ENCODE measurements at regions not wholly inside any gene's neighbourhood (a gene's known extent, or its start where the extent isn't known, plus 50 kb on each side); places are given as distances from the start of the nearest gene placed in this dataset.

DNA sequence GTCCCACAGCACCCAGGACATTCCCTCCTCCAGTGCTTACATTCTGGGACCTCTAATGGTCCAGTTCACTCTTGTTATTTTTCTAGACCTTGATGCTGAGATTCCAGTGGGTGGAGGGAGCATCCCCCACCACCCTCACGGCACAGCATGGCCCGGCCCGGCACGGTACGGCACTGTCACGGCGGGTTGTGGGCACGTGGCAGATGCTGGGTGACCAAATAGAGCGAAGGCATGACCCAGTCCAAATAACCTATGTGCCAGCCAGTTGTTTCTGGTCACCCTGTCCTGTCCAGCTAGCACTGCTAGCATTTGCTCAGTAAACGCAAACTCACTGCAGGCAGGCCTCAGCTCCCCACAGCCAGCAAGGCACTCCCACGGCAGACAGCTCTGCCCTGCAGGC lies 204.7 kb downstream of the ENGASE start:
- no peak overlapping the region for H2BK120ac ChIP-seq (ENCODE audit: low read depth, low read length, poor library complexity, severe bottlenecking)
- no peak overlapping the region for H3K4me3 Mint-ChIP-seq
- WGBS (ENCODE audit: extremely low coverage, insufficient read length, low lambda C conversion rate): no CpG with 5 or more reads among the region's 11 CpGs

More for the DNA sequence above, 204.7 kb downstream of the ENGASE start:
- no peak overlapping the region for H2AK5ac ChIP-seq (ENCODE audit: insufficient read length, low read length)
- H4K20me1 ChIP-seq (ENCODE audit: control insufficient read depth, insufficient read depth, insufficient read length): no peaks in the 10 kb centered on the region
- H3K4me2 ChIP-seq (ENCODE audit: insufficient read depth, insufficient read length, low read length): no peak overlapping the region
- no peak overlapping the region for H3K27ac ChIP-seq (ENCODE audit: insufficient read length, low read depth, low read length)
- no peak overlapping the region for H3K23ac ChIP-seq (ENCODE audit: insufficient read length, low read depth, low read length)
- H3K56ac ChIP-seq (ENCODE audit: insufficient read length, low read depth, low read length): no peak overlapping the region
- no peak overlapping the region for H3T11ph ChIP-seq (ENCODE audit: low read length)
- no peak overlapping the region; a peak in 1 of 7 replicates for H3K27ac Mint-ChIP-seq
- H3K9me3 Mint-ChIP-seq: no peaks in the 10 kb centered on the region; a peak in 1 of 5 replicates
- no peak overlapping the region for H3K18ac ChIP-seq (ENCODE audit: insufficient read length, low read depth, low read length)
- no peak overlapping the region for H3K9ac ChIP-seq (ENCODE audit: extremely low read depth, insufficient read length, low read length)
- TF ChIP-seq, protein P1, sequence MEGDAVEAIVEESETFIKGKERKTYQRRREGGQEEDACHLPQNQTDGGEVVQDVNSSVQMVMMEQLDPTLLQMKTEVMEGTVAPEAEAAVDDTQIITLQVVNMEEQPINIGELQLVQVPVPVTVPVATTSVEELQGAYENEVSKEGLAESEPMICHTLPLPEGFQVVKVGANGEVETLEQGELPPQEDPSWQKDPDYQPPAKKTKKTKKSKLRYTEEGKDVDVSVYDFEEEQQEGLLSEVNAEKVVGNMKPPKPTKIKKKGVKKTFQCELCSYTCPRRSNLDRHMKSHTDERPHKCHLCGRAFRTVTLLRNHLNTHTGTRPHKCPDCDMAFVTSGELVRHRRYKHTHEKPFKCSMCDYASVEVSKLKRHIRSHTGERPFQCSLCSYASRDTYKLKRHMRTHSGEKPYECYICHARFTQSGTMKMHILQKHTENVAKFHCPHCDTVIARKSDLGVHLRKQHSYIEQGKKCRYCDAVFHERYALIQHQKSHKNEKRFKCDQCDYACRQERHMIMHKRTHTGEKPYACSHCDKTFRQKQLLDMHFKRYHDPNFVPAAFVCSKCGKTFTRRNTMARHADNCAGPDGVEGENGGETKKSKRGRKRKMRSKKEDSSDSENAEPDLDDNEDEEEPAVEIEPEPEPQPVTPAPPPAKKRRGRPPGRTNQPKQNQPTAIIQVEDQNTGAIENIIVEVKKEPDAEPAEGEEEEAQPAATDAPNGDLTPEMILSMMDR (conservative IDR thresholded peaks at IDR 0.05): no peak
- no peaks in the 10 kb centered on the region for H3K4me1 ChIP-seq (ENCODE audit: insufficient read depth, low read length)
- H3K27me3 ChIP-seq (ENCODE audit: insufficient read depth, low read length): no peaks in the 10 kb centered on the region
- no peak overlapping the region for H2BK20ac ChIP-seq (ENCODE audit: low read depth, low read length, poor library complexity, severe bottlenecking)
- H3K4me1 Mint-ChIP-seq: peaks cover 0 to 8% of the 10 kb centered on the region in 2 experiments; a peak in 2 of 4 replicates
- peaks cover 14% of the 10 kb centered on the region for H3K27me3 Mint-ChIP-seq (ENCODE audit: low read depth)
- no peaks in the 10 kb centered on the region for H3K36me3 Mint-ChIP-seq (ENCODE audit: insufficient read depth in 1 of 3, low read depth in 3 of 3)
- no peak overlapping the region for H4K91ac ChIP-seq (ENCODE audit: insufficient read length, low read depth, low read length)
- no peak overlapping the region for H3K4ac ChIP-seq (ENCODE audit: low read depth, low read length)
- H2BK15ac ChIP-seq (ENCODE audit: low read depth, low read length): no peak overlapping the region
- H4K5ac ChIP-seq (ENCODE audit: insufficient read length, low read depth, low read length): no peak overlapping the region
- DNase-seq: no peak
- no peak overlapping the region for H4K8ac ChIP-seq (replicated peaks; ENCODE audit: insufficient read length, low read depth, low read length)
- no peak overlapping the region for H2AFZ ChIP-seq (ENCODE audit: low read length)
- no peaks in the 10 kb centered on the region for H3K79me2 ChIP-seq (ENCODE audit: insufficient read depth, low read length)
- peaks cover 3% of the 10 kb centered on the region for H3K23me2 ChIP-seq (ENCODE audit: insufficient read length, low read depth, low read length, poor library complexity, severe bottlenecking)
- H3K14ac ChIP-seq (ENCODE audit: insufficient read depth, low read length): no peak overlapping the region
- H2BK5ac ChIP-seq (ENCODE audit: insufficient read length, low read length): no peak overlapping the region
- H3K9me3 ChIP-seq (ENCODE audit: control insufficient read depth, low read depth, low read length): no peaks in the 10 kb centered on the region
- H2BK12ac ChIP-seq (ENCODE audit: insufficient read length, low read depth, low read length): no peak overlapping the region
- H3K79me1 ChIP-seq (ENCODE audit: insufficient read depth, low read depth, low read length, poor library complexity, severe bottlenecking): no peaks in the 10 kb centered on the region

Data from H9 (cell line).